ENCODE measurements at regions not wholly inside any gene's neighbourhood (a gene's known extent, or its start where the extent isn't known, plus 50 kb on each side); places are given as distances from the start of the nearest gene placed in this dataset.

DNA sequence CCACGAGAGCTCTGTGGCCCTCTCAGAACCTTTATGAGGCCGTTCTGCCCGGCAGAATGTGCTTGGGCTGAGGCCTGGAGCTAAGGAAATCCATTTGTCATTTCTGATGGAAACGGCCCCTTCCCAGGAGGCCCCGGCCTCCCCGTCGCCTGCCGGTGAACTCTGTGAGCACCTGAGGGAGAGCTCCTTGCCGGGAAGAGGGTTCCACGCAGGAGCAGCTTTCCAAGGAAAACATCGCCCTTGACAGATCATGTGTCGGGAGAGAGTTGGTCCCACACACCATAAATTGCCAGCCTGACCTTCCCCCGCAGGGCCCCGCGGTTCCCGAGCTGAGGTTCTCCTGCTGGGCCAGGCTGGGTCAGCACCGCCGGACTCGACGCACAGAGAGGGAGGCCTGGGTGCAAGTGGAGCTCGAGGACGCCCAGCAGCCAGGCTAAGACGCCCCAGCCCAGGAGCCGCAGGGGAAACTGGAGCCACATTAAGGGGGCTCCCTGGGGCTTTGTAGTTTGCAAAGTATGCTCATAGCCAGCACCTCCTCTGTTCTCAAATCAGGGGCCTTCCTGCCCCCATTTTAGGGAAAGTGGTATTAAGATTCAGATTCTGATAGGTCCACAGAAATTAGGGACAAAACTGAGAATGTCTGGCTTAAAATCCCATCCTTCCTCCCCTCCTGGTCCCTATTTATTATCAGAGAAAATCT, 239.5 kb downstream of the FOXD2 start:
- TF ChIP-seq POLR2A (IDR thresholded peaks at IDR 0.05; ENCODE audit: low read depth, low read length) = no peak
- no peak for TF ChIP-seq TAF1 (IDR thresholded peaks at IDR 0.05; ENCODE audit: borderline replicate concordance, low read depth, low read length)
